ENCODE measurements at regions not wholly inside any gene's neighbourhood (a gene's known extent, or its start where the extent isn't known, plus 50 kb on each side); places are given as distances from the start of the nearest gene placed in this dataset.
"Not testable (repeated sequence)": the region's sequence is repeated elsewhere in the genome, so short reads cannot be mapped to it uniquely, and the experiment has no call there.

- no peaks in the 10 kb centered on the region for H3K9me3 ChIP-seq (ENCODE audit: control insufficient read depth, insufficient read depth, low read depth, low read length)
- H3K4me1 ChIP-seq (ENCODE audit: control insufficient read depth, insufficient read depth, low read length) = peaks cover 3% of the 10 kb centered on the region; the same call in 1 of the 2 replicates
- H3K27ac ChIP-seq (ENCODE audit: extremely low read depth, low read depth, low read length) = no peak overlapping the region
- CTCF ChIA-PET = no interaction called here
- H3K4me3 ChIP-seq (ENCODE audit: low read depth, low read length) = no peak overlapping the region
- POLR2A ChIA-PET = no interaction called here
- H3K36me3 ChIP-seq (ENCODE audit: control insufficient read depth in 2 of 2, insufficient read depth in 1 of 2, low read length in 2 of 2) = no peaks in the 10 kb centered on the region
- TF ChIP-seq MZF1 (tag by site-specific recombination; IDR thresholded peaks at IDR 0.05; ENCODE audit: borderline replicate concordance) (no peak), ZNF585B (tag by site-specific recombination; IDR thresholded peaks at IDR 0.05) (no peak), ZFP37 (tag by site-specific recombination; IDR thresholded peaks at IDR 0.05) (no peak), ZNF335 (tag by site-specific recombination; conservative IDR thresholded peaks at IDR 0.05) (no peak), BCL11B (tag by site-specific recombination; IDR thresholded peaks at IDR 0.05; ENCODE audit: low read depth) (no peak), ZFP3 (tag by site-specific recombination; IDR thresholded peaks at IDR 0.05; ENCODE audit: low read depth) (no peak)
Measured at GRCh38 chr10:45557275-45557905, 115.2 kb downstream of the ZFAND4 start.

GRCh38 chr10:45555795-45556194, 116.8 kb downstream of the ZFAND4 start:
- peaks cover 3% of the 10 kb centered on the region; the same call in 1 of the 2 replicates for H3K4me1 ChIP-seq (ENCODE audit: control insufficient read depth, insufficient read depth, low read length)
- H3K27ac ChIP-seq (ENCODE audit: extremely low read depth, low read depth, low read length) = no peak overlapping the region
- TF ChIP-seq ZNF621 (tag by site-specific recombination; IDR thresholded peaks at IDR 0.05) (no peak), KLF10 (tag by site-specific recombination; IDR thresholded peaks at IDR 0.05) (no peak), ZNF501 (tag by site-specific recombination; IDR thresholded peaks at IDR 0.05) (no peak), ZNF148 (tag by site-specific recombination; IDR thresholded peaks at IDR 0.05; ENCODE audit: borderline replicate concordance) (no peak), YY1 (tag by site-specific recombination; IDR thresholded peaks at IDR 0.05) (no peak), KLF9 (tag by site-specific recombination; IDR thresholded peaks at IDR 0.05; ENCODE audit: low read depth) (no peak), ZNF837 (tag by site-specific recombination; IDR thresholded peaks at IDR 0.05) (no peak), ZNF488 (tag by site-specific recombination; IDR thresholded peaks at IDR 0.05) (no peak), ZNF140 (tag by site-specific recombination; IDR thresholded peaks at IDR 0.05) (no peak), ZNF626 (tag by site-specific recombination; IDR thresholded peaks at IDR 0.05) (no peak)
- POLR2A ChIA-PET = no interaction called here
- H3K4me3 ChIP-seq (ENCODE audit: low read depth, low read length) = no peak overlapping the region
- no peaks in the 10 kb centered on the region for H3K9me3 ChIP-seq (ENCODE audit: control insufficient read depth, insufficient read depth, low read depth, low read length)
- CTCF ChIA-PET = interaction anchor here (0.6 kb wide), 2 partner anchors 29 to 1439 kb away, joined by 3 to 4 read pairs; no protein-coding TSS in a partner anchor
- H3K36me3 ChIP-seq (ENCODE audit: control insufficient read depth in 2 of 2, insufficient read depth in 1 of 2, low read length in 2 of 2) = no peaks in the 10 kb centered on the region

GRCh38 chr10:45555332-45555731, 117.2 kb downstream of the ZFAND4 start:
- CTCF ChIA-PET = interaction anchor here (0.6 kb wide), 1 partner anchor 29 kb away, joined by 3 read pairs; no protein-coding TSS in a partner anchor
- POLR2A ChIA-PET; H3K36me3 ChIP-seq (ENCODE audit: control insufficient read depth in 2 of 2, insufficient read depth in 1 of 2, low read length in 2 of 2); H3K27ac ChIP-seq (ENCODE audit: extremely low read depth, low read depth, low read length); H3K4me1 ChIP-seq (ENCODE audit: control insufficient read depth, insufficient read depth, low read length); H3K9me3 ChIP-seq (ENCODE audit: control insufficient read depth, insufficient read depth, low read depth, low read length); H3K4me3 ChIP-seq (ENCODE audit: low read depth, low read length): not testable (repeated sequence)
- TF ChIP-seq ZNF121 (tag by site-specific recombination; IDR thresholded peaks at IDR 0.05) = peak; percentile 57; the same call in 1 of the 2 replicates

Measured in HEK293 (cell line).